D341Med (cell line): ENCODE measurements at regions not wholly inside any gene's neighbourhood (a gene's known extent, or its start where the extent isn't known, plus 50 kb on each side); places are given as distances from the start of the nearest gene placed in this dataset.
A peak's percentile ranks its signal among the peaks of the same experiment; 100 is the strongest.
"Not testable (repeated sequence)": the region's sequence is repeated elsewhere in the genome, so short reads cannot be mapped to it uniquely, and the experiment has no call there.

Source experiments
- DNase-seq: peaks from one replicate; pipeline ENCODE4 v3.0.0; 2012; ENCODE audit warnings: low spot score

DNA sequence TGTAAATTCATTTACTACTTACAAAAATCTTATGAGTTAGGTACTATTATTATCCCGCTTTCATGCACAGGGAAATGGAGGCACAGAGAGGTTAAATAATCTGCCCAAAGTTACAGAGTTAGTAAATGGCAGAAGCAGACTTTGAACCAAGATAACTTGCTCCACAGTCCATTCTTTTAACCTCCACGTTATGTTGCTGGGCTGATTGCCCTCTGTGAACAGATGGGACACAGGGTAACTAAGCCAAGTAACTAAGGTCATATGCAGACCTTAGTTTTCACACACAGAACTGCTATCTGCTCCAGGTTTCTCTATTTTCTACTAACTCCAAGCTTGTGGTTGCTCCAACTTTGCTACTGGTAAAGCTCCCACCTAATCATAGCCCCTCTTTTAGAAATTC, 147.1 kb upstream of the IFNG-AS1 start:
- DNase-seq, result no peak

DNA sequence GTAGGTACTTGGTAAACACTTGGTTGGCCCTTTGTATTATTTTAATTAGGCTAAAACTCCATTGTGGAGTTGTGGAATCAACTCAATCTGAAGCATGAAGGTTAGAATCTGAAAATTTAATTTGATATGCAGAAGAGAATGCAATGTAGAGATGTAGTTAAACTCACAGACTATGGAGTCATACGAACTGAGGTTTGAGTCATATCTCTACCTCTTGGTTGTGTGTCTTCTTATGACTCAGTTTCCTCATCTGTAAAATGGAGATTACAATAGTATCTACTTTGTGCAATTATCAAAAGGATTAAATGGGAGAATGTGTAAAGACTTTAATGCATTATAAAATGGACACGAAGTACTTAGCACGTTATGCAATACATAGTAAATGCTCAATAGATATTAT, 146.0 kb upstream of the IFNG-AS1 start:
- DNase-seq, result no peak

DNA sequence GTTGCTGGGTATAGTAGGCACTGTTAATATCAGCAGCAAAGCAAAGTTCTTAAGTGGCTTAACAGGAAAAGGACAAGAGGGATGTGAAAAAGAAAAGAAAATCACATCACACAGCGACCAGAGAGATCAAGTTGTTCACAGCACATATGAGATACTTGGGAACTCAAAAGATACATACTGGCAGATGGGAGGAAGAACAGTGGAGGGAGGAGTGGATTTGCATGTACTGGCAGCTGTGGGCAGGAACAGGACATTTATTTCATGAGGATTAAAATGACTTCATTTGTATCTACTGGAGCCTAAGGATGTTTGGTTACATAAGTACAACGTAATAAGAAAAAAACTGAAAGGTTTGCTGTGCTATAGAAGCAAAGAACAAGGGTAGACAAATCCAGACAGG, 136.5 kb upstream of the IFNG-AS1 start:
- no peak for DNase-seq

DNA sequence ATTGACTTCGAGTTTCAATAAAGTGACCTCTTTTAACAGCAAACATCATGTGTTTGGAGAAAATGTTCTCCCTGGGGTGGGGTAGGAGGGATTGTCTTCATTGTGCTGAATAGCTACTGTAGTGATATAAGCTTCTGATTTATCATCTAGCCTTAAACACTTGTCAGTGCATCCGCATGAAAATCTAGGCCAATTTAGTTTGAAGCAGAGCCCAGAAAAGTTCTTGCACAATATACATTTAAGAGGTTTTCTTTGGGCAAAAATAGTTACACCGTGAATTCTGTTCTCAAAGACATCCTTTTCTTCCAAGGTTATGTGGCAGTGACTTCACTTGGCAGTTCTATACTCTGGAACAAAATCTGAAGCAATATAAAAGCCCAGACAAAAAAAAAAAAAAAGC, 136.0 kb upstream of the IFNG-AS1 start:
- DNase-seq, result no peak

DNA sequence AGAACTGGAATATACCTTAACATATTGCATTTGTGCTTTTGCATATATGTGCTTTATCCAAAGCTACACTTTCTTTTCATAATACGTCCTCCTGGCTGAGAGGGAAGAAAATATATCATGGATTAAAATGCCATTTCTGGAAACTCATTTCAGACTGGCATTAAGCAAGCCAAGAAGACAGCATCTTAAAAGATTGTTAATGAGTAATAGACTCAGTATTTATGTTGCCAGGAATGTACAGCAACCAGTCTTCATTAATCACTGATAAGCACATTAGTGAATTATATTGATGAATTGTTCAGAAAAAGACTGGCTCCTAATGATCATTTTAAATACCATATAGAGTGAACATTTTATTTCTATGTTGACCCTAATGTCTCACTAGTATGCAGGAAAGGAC, 134.9 kb upstream of the IFNG-AS1 start:
- no peak for DNase-seq

DNA sequence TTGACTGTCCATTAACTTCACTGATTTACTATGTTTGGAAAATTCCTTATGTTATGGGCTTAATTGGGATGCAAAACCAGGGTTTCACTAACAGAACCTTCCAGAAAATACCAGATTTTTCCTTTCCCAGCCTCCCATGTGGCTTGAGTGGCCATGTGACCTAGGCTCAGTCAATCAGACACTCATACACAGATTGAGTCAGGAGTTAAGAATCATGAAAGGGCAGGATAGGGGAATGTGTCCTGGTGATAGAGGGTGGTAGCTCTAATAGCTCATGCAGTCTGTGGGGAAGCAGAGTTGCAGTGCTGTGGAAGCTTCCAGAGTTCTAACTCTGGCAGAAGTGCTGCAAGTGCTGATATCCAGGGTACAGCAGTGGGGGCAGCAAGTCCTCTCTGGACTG, 134.1 kb upstream of the IFNG-AS1 start:
- no peak for DNase-seq

DNA sequence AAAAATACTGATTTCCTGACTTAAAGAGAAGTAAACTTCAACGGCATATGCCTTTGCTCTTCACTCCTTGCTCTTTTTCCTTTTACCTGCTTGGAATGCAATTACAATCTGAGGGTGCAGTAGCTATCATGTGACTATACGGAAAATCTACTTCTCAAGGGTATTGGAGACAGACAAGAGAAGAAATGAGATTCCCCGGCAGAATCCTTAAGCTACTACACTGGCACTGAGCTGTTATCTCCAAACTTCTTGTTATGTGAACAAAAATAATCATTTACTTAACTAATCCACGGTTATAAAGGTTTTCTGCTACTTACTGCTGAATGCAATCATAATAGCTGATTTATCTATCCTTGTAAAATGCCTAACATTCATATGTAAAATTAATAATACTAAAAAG, 118.0 kb upstream of the IFNG-AS1 start:
- DNase-seq, result no peak

DNA sequence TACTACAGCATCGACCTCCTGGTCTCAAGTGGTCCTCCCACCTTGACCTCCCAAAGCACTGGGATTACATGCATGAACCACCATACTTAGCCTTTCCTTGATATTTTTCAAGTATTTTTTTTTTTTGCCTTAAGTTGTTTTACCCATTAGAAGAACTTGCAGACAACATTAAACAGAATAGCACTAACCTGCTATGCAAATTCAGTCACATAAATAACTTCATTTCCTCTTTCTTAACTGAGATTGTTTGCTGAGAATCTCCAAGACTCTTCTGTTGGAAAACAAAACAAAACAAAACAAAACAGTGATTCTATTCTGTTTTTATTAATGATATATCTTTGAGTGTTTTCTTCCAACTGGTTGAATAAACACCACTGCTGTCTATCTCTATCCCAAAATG, 115.9 kb upstream of the IFNG-AS1 start:
- DNase-seq, result no peak

DNA sequence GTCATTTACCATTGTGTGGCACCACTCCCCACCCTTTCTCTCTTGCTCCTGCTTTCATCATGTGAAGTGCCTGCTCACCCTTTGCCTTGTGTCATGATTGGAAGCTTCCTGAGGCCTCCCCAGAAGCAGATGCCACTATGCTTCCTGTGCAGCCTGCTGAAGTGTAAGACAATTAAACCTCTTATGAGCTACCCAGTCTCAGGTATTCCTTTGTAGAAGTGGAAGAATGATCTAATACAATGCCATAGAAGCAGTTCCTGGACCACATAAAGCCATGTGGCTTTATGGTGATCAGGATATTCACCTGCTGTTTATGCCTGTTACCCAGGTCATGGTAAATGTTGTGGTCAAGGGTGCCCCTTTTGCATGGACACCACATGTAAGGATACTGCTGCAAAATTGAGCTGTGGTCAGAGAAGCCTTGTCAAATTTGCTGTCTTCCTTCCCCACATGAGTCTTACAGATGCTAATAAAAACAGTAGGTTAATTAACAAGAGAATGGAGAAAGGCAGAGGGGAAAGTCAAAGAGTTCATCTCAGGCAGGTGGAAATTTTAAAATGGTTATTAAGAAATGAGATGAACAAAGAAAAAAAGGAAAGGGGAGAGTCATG, 112.8 kb upstream of the IFNG-AS1 start:
- no peak for DNase-seq

DNA sequence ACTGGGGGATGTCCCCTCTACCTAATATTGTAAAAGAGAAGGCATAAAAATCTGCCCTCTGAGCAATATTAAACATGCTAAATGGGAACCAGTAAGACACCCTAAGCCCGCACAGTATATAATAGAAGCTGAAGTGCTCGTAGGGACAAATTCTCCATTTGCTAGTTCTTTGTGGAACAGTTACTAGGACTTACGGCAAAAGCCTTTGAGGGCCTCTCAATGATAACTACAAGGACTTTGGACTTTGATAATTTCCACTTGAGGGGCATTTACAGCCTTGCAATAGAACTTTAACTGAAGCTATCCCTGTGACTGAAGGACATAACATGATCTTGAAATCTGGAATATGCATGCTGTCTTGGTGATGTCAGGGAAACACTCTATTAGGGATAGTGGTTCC, 111.5 kb upstream of the IFNG-AS1 start:
- DNase-seq, result no peak

DNA sequence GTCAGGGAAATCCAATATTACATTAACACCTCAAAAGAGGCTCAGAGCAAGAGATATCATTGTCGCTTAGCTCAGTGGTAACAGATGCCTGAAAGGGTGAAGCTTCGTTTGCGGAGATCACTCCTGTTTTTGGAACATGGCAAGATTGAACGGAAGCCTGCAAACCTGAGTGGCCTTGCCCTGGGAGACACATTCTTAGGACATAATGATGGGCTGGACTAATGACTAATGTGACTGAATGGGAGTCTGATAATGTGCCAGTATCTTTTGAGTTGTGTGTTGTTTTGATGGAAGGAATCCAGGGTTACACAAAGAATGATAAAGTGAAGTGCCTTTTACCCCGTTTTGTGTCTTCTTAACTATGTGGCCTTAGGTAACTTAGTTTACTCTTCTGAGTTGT, 109.3 kb upstream of the IFNG-AS1 start:
- DNase-seq, result no peak

DNA sequence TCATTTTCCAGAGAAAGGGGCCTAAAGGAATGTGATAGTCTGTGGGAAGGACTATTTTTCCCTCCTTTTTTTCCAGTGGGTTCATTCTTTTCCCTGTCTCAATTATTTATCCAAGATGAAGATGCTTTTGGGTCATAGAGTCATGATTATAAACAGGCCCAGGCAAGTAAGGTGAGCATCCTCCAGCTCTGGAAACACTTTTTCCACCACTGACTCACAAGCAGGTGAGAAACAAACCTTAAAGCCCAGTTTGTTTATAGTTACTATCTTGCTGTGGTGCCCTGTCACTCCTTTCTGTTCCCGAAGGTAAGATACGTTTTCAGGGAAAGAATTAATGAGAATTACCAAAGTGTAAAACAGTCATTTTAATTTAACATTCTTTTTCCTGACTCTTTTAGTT, 107.7 kb upstream of the IFNG-AS1 start:
- no peak for DNase-seq

DNA sequence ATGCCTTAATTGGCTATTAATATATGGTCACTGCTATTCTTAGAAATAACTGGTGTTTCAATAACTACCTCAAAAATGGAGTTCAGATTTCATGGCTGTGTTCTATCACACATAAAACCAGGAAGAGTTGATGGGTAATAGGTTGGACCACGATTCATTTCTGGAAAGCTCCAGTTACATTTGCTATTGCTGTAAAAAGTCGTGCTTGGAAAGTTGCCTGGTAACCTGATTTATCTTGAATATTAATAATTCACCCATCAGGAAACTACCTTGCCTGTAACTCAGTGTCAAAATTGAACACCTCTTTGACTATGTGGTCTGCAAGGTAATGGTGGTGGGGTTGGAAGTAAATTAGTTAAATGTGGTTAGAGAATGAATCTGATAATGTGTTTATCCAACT, 104.7 kb upstream of the IFNG-AS1 start:
- DNase-seq, result no peak

DNA sequence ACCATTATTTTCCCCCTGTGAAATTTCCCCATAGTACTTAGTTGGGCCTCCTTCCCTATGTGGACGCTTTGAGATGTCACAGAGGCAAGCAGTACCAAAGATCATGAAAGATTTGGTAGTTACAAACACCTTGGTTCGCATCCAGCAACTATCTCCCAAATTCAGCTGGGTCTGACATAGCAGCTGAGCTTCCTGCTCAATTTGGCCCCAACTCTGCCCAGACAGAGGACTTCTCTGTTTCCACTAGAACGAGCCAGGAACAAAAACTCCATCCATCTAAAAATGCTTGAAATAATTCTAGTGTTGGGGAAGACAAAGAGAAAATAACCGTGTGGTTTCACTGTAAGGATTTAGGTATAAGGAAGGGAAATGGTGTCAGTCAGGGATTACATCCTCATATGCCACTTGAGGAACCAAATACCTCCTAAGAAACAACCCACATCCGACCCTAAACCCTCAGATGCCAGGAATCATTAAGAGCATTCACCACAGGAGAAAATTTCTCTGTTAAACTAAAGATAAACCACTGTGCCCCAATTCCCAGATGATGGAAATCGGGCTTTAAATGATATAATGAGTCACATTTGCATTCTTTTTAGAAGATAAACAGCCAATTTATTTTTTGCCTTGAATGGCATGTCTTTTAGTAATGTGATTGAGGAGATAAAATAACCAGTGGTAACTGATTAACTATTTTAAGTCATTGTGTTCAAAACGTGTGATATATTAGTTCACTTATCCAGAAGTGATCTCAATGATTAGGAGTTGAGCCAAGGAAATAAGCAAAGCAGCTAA, 103.7 kb upstream of the IFNG-AS1 start:
- no peak for DNase-seq

DNA sequence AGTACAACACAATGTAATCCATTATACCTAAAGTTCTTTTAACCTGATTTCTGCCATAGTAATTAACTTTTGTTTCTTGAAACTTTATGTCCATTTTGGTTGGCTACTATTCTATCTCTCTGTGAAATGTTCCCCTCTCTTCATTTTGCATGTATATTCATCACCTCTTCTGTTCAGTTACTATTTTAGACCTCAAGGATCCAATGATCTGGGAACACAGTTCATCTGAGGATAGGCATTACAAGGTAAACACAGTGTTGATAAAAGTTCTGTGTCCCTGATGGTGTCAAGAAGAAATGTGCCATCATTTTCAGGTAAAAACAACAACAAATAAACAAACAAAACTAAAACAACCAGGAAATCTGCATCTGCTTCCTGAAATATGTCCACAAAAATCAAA, 102.2 kb upstream of the IFNG-AS1 start:
- DNase-seq, result no peak

DNA sequence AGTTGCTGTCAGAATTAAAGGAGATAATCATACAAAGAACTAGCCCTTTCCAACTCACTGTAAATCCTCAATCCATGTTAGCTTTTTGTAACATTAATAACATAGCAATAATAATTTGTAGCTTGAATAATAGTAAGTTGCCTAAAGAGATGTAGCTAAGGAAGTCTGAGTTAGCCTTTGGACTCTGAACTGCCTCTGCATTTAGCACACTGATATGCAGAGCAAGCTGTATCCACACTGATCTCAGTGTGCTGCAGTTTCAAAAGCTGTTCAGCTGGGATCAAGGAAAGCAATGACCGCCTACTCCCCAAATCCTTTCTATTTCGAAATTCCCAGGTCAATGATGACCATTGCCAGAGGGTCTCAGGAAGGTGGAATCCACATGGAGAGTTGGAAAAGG, 99.3 kb upstream of the IFNG-AS1 start:
- no peak for DNase-seq

DNA sequence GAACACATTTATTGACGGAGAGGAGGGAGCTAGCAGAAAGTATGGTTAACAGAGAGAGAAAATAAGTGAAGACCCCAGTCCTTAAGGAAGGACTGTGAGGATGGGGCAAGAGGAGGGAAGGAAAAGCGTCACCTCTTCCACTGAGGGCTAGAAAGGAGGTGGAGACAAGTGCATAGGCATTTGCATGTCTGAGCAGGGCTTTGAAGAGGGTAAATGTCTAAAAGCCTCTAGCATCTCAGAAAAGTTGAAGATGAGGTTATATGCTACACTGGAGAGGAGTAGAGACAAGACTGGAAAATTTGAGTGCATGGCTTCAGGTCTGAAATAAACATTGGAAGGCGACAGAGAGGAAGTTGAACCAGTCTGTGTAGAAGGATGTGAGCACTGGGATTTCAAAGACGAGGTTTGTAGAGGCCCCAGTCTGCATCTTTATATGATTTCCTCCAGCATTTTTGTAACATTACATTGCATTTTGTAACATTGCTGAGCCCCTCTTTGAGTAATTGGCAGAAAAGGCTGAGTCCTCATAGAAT, 98.5 kb upstream of the IFNG-AS1 start:
- DNase-seq, result no peak

DNA sequence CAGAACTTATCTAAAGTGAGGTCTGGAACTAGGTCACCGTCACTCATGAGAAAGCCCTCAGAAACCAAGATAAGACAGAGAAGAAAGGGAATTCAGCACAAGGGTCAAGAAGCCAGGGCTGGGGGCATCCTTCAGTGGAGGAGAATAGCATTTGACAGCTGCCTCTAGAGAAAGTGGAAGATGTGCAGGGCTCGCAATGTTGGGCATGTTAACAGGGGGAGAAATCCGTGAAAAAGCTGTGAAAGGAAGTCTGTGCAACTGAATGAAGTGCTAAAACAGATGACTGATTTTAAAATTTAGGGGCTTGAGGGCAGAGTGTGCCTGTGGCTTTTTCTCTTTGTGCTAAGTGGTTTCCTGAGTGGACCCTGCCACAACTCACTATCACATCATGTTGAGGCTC, 97.7 kb upstream of the IFNG-AS1 start:
- DNase-seq, result no peak

DNA sequence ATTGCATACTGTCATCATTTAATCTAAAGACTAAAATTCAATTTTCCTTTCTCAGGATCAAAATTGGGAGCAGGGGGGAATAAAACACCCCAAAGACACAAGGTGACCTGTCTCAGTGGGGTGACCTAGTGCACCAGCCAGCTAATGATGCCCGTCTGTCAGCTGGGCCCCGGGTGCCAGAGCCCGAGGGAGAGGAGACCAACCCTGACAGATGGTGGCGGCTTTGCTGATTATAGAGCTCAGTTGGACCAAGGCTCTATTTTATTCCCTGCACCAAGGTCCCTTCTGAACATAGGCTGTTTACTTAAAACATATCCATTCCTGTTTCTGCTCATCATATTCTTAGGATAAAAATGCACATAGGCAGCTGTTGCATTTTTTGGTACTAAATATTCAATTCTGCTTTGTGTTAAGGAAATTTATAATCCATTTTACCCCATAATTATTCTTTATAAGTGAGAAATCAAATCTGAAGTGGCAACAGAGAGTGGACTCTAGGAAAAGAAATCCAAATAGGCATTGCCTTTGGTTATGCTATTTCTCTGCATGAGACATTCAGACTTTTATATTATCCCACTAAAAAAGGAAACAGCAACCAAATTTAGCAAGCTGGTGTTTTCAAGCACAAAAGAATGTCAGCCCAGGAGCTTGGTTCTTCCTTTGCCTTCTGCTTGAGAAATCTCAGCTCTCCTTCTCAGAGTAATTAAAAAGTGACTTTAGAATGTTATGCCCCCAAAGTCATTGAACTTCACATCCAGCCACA, 96.8 kb upstream of the IFNG-AS1 start:
- peak; percentile 31 for DNase-seq

DNA sequence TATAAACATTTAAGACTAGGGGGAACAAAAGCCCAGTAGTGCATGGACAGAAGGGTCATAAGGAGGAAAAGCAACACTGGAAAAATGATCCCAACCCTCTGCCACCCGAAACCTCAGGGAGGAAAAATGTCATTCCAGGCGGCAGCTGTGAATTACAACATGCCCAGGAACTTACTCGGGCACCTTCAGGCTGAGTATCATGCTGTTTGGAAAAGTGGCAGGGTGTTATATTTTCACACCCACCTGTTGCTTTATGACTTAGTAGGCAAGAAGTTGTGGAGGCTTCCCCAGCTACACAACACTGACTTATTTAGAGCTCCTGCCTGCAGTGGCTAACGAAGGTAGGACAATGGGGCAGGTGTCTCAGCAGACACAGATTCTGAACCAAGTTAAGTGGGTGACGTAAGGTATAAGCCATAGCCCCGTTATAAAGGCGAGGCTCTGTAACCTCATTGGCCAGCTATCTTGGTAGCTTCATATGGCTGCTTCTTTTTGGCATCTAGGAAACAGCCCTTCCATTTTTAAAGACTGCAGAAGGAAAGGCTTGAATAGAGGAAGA, 96.1 kb upstream of the IFNG-AS1 start:
- no peak for DNase-seq

DNA sequence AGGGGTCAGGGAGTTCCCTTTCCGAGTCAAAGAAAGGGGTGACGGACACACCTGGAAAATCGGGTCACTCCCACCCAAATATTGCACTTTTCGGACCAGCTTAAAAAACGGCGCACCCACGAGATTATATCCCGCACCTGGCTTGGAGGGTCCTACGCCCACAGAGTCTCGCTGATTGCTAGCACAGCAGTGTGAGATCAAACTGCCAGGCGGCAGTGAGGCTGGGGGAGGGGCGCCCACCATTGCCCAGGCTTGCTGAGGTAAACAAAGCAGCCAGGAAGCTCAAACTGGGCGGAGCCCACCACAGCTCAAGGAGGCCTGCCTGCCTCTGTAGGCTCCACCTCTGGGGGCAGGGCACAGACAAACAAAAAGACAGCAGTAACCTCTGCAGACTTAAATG, 88.8 kb upstream of the IFNG-AS1 start:
- DNase-seq, result not testable (repeated sequence)

DNA sequence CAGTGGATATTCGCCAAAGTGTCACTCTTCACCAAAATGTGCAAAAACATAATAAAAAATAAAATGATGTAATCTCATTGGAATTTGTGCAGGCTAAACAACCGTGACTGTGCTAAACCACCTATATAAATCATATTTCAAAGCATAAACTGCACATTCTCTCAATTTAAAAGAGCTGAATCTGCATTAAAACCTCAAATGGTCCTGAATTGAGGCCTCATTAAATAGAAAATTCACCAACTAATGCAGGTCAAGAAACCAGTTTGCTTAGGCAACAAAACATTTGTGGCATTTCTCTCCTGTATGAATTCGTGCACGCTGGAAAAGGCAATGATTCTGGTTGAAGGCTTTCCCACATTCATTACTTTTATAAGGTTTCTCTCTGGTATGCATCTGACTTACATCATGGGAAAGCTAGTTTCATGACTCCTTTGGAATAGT, 80.1 kb upstream of the IFNG-AS1 start:
- no peak for DNase-seq

DNA sequence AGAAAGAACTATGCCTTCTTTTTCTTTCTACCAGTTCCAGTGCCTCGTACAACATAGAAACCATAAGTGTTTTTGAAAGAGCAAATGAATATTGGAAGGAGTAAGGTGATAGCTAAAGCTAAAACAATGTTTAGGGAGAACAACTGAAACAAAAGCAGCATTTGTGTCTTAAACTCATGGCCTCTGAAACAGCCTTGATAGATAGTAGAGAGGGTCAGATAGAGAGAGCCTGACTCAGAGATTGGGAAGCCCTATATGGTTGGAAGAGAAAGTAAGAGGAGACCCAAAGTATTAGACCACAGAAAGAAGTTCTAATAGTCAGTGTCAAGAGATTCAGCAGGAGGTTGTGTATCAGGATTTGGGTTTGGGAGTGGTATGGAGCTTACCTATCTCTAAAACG, 79.6 kb upstream of the IFNG-AS1 start:
- DNase-seq, result no peak
